ENCODE measurements at regions not wholly inside any gene's neighbourhood (a gene's known extent, or its start where the extent isn't known, plus 50 kb on each side); places are given as distances from the start of the nearest gene placed in this dataset.
"Not testable (repeated sequence)": the region's sequence is repeated elsewhere in the genome, so short reads cannot be mapped to it uniquely, and the experiment has no call there.

DNA sequence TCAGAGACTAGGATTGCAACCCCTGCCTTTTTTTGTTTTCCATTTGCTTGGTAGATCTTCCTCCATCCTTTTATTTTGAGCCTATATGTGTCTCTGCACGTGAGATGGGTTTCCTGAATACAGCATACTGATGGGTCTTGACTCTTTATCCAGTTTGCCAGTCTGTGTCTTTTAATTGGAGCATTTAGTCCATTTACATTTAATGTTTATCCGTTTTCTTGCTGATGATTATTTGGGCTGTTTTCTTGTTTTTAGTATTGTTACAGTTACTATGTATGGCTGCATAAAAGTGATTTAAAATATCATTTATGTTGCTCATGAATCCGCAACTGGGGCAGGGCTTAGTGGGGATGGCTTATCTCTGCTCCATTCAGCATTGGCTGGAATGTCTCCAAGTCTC, 228.2 kb upstream of the RPS23 start:
- not testable (repeated sequence) for TF ChIP-seq POLR2AphosphoS5 (IDR thresholded peaks at IDR 0.05; ENCODE audit: low read depth, low read length); POLR2A (IDR thresholded peaks at IDR 0.05; ENCODE audit: low read depth, low read length); SPI1 (IDR thresholded peaks at IDR 0.05; ENCODE audit: low read depth, low read length); PAX5 (IDR thresholded peaks at IDR 0.05; ENCODE audit: insufficient read depth, low read length, severe bottlenecking)
